ENCODE measurements at regions not wholly inside any gene's neighbourhood (a gene's known extent, or its start where the extent isn't known, plus 50 kb on each side); places are given as distances from the start of the nearest gene placed in this dataset.

GRCh38 chr2:52391621-52392020, 1359.7 kb upstream of the NRXN1 start:
- TF ChIP-seq CTCF (IDR thresholded peaks at IDR 0.05), result no peak
- no peaks in the 10 kb centered on the region for H3K4me1 ChIP-seq (ENCODE audit: control insufficient read depth in 1 of 2, low read depth in 2 of 2)
- no peak overlapping the region for H3K4me3 ChIP-seq
- no peak overlapping the region for H3K27ac ChIP-seq
- no peaks in the 10 kb centered on the region for H3K9me3 ChIP-seq
- no peaks in the 10 kb centered on the region for H3K36me3 ChIP-seq
- ATAC-seq (ENCODE audit: insufficient number of reproducible peaks, low FRiP score, low read depth) (no peak), DNase-seq (ENCODE audit: low spot score) (no peak)
- H3K27me3 ChIP-seq (replicated peaks; ENCODE audit: insufficient read depth), result no peaks in the 10 kb centered on the region

GRCh38 chr2:52390651-52391050, 1358.7 kb upstream of the NRXN1 start:
- DNase-seq (ENCODE audit: low spot score) (no peak), ATAC-seq (ENCODE audit: insufficient number of reproducible peaks, low FRiP score, low read depth) (no peak)
- Histone ChIP-seq H3K9me3 (no peaks in the 10 kb centered on the region), H3K27me3 (replicated peaks; ENCODE audit: insufficient read depth) (no peaks in the 10 kb centered on the region), H3K27ac (no peak overlapping the region), H3K4me1 (ENCODE audit: control insufficient read depth in 1 of 2, low read depth in 2 of 2) (no peaks in the 10 kb centered on the region), H3K36me3 (no peaks in the 10 kb centered on the region), H3K4me3 (no peak overlapping the region)
- no peak for TF ChIP-seq CTCF (IDR thresholded peaks at IDR 0.05)

GRCh38 chr2:52387937-52388590, 1356.1 kb upstream of the NRXN1 start:
- ATAC-seq (ENCODE audit: insufficient number of reproducible peaks, low FRiP score, low read depth), result no peak
- no peak for DNase-seq (ENCODE audit: low spot score)
- Histone ChIP-seq H3K4me1 (ENCODE audit: control insufficient read depth in 1 of 2, low read depth in 2 of 2) (no peaks in the 10 kb centered on the region), H3K36me3 (no peaks in the 10 kb centered on the region), H3K27me3 (replicated peaks; ENCODE audit: insufficient read depth) (no peaks in the 10 kb centered on the region), H3K9me3 (no peaks in the 10 kb centered on the region), H3K27ac (no peak overlapping the region), H3K4me3 (no peak overlapping the region)
- no peak for TF ChIP-seq CTCF (IDR thresholded peaks at IDR 0.05)

GRCh38 chr2:52386433-52387030, 1354.6 kb upstream of the NRXN1 start:
- H3K27me3 ChIP-seq (replicated peaks; ENCODE audit: insufficient read depth), result no peaks in the 10 kb centered on the region
- no peak overlapping the region for H3K27ac ChIP-seq
- no peaks in the 10 kb centered on the region for H3K4me1 ChIP-seq (ENCODE audit: control insufficient read depth in 1 of 2, low read depth in 2 of 2)
- H3K36me3 ChIP-seq, result no peaks in the 10 kb centered on the region
- DNase-seq (ENCODE audit: low spot score), result no peak
- no peak overlapping the region for H3K4me3 ChIP-seq
- TF ChIP-seq CTCF (IDR thresholded peaks at IDR 0.05), result no peak
- ATAC-seq (ENCODE audit: insufficient number of reproducible peaks, low FRiP score, low read depth), result no peak
- H3K9me3 ChIP-seq, result no peaks in the 10 kb centered on the region

- H3K4me3 ChIP-seq, result no peak overlapping the region
These were observed 1351.6 kb upstream of the NRXN1 start for GRCh38 chr2:52383541-52383940.

More at GRCh38 chr2:52383541-52383940, 1351.6 kb upstream of the NRXN1 start:
- no peaks in the 10 kb centered on the region for H3K27me3 ChIP-seq (replicated peaks; ENCODE audit: insufficient read depth)
- TF ChIP-seq CTCF (IDR thresholded peaks at IDR 0.05), result no peak
- H3K27ac ChIP-seq, result no peak overlapping the region
- H3K9me3 ChIP-seq, result no peaks in the 10 kb centered on the region
- no peaks in the 10 kb centered on the region for H3K4me1 ChIP-seq (ENCODE audit: control insufficient read depth in 1 of 2, low read depth in 2 of 2)
- DNase-seq (ENCODE audit: low spot score) (no peak), ATAC-seq (ENCODE audit: insufficient number of reproducible peaks, low FRiP score, low read depth) (no peak)
- no peaks in the 10 kb centered on the region for H3K36me3 ChIP-seq

All from thoracic aorta (tissue), 2 donors.